Mammary epithelial cell (primary cell): ENCODE measurements at regions not wholly inside any gene's neighbourhood (a gene's known extent, or its start where the extent isn't known, plus 50 kb on each side); places are given as distances from the start of the nearest gene placed in this dataset.

ENCODE experiments used
- EZH2 ChIP-seq: IDR thresholded peaks from 2 replicates; pipeline ENCODE4 v1.6.1; 2012; ENCODE audit warnings: low read length, inconsistent platforms, borderline replicate concordance
- TF ChIP-seq, protein P1 (sequence below), 2 donors: IDR thresholded peaks in 1 of 2; conservative IDR thresholded peaks in 1 of 2; 2 replicates each; pipeline ENCODE4 v1.5.1; 2011 to 2012; ENCODE audit warnings: inconsistent platforms in 2 of 2, low read length in 2 of 2, mild to moderate bottlenecking in 2 of 2, control low read depth in 1 of 2, low read depth in 1 of 2; ENCODE audit not compliant: insufficient read depth in 1 of 2; ENCODE audit errors: extremely low read depth in 1 of 2

DNA sequence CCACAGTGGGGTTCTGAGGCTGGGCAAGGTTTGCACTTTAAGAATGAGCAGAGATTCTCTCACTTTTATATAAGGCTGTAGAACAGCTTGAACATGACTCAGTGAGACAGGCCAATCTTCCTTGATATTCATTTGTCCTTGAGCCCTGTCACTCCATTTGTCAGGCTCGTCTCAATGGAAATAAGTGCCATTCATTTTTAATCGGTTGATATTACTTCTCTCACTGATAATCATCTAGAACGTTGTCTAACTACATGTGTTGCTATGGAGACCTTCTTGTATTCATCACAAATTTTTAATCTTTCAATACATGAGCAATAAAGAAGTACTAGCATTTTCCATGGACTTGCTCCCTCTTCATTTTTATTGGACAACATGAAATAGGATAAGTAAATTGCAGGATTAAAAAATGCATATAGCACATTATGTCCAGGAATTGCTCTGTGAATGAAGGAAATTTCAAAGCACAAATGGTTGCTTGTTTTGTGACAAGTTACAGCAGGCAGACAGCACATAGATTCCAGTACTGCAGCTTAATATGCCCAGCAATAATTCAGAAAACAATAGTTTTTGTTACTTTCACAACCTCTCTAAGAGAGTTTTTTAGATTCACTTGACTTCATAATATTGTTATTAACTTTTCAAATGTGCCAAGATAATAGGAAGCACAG, 1178.4 kb upstream of the ATXN8OS start:
- TF ChIP-seq EZH2: no peak
- TF ChIP-seq, protein P1, sequence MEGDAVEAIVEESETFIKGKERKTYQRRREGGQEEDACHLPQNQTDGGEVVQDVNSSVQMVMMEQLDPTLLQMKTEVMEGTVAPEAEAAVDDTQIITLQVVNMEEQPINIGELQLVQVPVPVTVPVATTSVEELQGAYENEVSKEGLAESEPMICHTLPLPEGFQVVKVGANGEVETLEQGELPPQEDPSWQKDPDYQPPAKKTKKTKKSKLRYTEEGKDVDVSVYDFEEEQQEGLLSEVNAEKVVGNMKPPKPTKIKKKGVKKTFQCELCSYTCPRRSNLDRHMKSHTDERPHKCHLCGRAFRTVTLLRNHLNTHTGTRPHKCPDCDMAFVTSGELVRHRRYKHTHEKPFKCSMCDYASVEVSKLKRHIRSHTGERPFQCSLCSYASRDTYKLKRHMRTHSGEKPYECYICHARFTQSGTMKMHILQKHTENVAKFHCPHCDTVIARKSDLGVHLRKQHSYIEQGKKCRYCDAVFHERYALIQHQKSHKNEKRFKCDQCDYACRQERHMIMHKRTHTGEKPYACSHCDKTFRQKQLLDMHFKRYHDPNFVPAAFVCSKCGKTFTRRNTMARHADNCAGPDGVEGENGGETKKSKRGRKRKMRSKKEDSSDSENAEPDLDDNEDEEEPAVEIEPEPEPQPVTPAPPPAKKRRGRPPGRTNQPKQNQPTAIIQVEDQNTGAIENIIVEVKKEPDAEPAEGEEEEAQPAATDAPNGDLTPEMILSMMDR (conservative IDR thresholded peaks at IDR 0.05 in 1 of 2, IDR thresholded peaks at IDR 0.05 in 1 of 2; ENCODE audit: extremely low read depth in 1 of 2, insufficient read depth in 1 of 2, low read depth in 1 of 2, low read length in 2 of 2): no peak
